GM21619 (cell line): ENCODE measurements at regions not wholly inside any gene's neighbourhood (a gene's known extent, or its start where the extent isn't known, plus 50 kb on each side); places are given as distances from the start of the nearest gene placed in this dataset.

Experiments
- ATAC-seq: cut with Tn5 transposase; IDR thresholded peaks from one replicate; pipeline ENCODE4 v1.9.1; 2021; ENCODE audit not compliant: unreplicated experiment

GRCh38 chr5:58357799-58358500, 101.9 kb downstream of the PLK2 start:
- ATAC-seq: no peak

DNA sequence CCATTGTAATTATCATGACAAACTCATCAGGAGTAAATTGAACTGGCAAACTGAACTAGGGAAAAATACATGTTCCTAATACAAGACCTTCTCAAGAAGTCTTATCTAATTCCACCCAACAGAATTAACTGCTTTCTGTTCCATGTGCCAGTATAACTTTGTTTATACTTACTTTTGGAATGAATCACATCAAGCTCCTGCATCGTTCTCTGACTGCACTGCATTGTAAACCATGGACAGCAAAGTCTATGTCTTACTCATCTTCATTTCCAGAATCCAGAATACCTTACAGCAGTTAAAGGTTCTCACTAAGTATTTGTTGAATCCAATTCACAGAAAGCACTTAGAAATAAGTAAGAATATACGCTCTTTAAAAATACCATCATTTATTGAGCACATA, 102.8 kb downstream of the PLK2 start:
- ATAC-seq: no peak

GRCh38 chr5:58356662-58357061, 103.2 kb downstream of the PLK2 start:
- no peak for ATAC-seq

GRCh38 chr5:58354827-58355226, 105.1 kb downstream of the PLK2 start:
- ATAC-seq: no peak

GRCh38 chr5:58353992-58354391, 105.9 kb downstream of the PLK2 start:
- no peak for ATAC-seq

GRCh38 chr5:58351190-58351589, 108.7 kb downstream of the PLK2 start:
- ATAC-seq: no peak

DNA sequence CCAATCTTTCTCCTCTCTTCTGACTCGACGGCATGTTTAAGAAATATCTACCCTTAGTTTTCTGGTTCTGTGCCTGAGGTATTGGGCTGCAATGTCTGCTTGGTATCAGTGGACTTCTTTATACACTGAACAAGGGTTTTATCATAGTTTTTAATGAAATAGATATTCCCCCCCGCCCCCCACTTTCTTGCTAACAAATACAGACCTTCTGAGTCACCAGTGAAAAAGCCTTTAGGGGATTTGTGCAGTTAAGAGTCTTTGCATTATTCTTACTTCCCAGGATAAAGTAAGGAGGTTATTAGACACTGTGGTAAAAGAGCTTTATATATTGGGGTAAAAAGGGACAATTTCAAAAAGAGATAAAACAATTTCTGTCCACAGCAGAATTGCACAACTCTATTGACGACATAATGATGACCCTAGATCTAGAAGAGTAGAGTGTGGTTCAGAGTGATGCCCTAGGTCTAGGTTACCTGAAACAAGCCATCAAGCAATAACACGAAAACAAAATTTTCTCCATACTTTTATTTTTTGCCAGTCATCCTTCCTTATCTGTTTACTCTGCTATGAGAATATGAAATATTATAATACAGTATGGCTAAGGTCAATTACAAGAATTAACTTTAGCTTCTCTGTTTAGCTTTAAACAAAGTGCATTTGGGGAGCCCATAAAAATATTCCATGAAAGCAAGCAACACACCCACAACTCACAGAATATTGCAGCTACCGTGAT, 110.7 kb downstream of the PLK2 start:
- no peak for ATAC-seq

GRCh38 chr5:58346041-58346440, 113.8 kb downstream of the PLK2 start:
- no peak for ATAC-seq

- no peak for ATAC-seq
These were observed 118.4 kb downstream of the PLK2 start for GRCh38 chr5:58341476-58341875.

GRCh38 chr5:58335518-58335917, 124.4 kb downstream of the PLK2 start:
- no peak for ATAC-seq

GRCh38 chr5:58334035-58334434, 125.9 kb downstream of the PLK2 start:
- ATAC-seq: no peak

DNA sequence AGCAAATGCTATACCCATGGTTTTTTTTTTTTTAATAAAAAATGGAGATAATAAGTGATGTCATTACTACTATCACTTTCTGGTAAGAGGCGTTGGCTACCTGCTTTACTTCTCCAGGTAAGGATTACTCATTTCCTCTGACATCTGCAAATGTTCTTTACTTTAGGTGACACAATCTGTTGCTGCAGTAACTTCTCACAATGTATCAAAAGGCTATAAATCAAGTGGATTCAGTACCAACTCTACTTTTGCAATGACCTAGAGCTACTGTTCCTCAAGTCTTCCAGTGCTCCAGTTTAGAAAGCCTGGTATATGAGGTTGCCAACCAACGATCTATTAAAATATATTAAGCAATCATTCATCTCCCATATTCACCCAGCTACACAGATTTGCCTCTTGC, 129.1 kb downstream of the PLK2 start:
- ATAC-seq: no peak

- no peak for ATAC-seq
These were observed 132.6 kb downstream of the PLK2 start for GRCh38 chr5:58327289-58327688.

DNA sequence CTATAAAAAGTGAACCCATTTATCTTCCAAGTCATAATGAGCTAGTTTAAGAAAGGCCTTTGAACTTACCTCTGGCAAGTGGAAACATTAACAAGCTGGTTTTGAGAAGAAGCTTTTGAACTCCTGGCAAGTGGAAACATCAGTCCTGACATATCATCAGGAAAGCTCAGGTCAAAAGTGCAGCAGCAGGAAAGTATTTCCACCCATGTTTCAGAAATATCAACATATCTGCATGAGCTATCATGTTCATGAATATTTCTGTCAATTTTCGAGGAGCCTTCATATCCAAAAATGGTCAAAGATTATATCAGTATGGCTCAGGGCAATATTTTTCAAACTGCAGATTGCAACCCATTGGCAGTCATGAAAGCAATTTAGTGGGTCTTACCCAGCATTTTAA, 133.9 kb downstream of the PLK2 start:
- ATAC-seq: no peak

- no peak for ATAC-seq
These were observed 137.4 kb downstream of the PLK2 start for GRCh38 chr5:58322453-58322852.

- no peak for ATAC-seq
These were observed 141.4 kb downstream of the PLK2 start for GRCh38 chr5:58318468-58318867.

DNA sequence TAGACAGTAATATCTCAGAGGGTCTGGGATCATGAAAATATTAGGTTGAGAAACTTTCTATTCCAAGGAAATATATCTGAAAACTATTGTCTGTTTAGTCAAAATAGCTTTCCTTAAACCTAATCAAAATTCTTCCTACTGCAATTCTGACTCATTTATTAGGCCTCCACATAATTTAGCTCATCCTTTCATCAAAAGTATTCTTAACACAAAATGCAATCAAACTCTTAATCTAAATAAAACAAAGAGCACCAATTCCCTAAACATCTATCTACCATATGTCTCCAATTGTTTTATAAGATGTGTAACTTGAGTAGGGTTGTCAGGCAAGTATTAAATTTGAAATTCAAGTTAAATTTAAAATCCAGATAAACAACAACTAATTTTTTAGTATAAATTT, 142.1 kb downstream of the PLK2 start:
- no peak for ATAC-seq

GRCh38 chr5:58317009-58317408, 142.9 kb downstream of the PLK2 start:
- ATAC-seq: no peak

- no peak for ATAC-seq
These were observed 144.1 kb downstream of the PLK2 start for GRCh38 chr5:58315794-58316193.

DNA sequence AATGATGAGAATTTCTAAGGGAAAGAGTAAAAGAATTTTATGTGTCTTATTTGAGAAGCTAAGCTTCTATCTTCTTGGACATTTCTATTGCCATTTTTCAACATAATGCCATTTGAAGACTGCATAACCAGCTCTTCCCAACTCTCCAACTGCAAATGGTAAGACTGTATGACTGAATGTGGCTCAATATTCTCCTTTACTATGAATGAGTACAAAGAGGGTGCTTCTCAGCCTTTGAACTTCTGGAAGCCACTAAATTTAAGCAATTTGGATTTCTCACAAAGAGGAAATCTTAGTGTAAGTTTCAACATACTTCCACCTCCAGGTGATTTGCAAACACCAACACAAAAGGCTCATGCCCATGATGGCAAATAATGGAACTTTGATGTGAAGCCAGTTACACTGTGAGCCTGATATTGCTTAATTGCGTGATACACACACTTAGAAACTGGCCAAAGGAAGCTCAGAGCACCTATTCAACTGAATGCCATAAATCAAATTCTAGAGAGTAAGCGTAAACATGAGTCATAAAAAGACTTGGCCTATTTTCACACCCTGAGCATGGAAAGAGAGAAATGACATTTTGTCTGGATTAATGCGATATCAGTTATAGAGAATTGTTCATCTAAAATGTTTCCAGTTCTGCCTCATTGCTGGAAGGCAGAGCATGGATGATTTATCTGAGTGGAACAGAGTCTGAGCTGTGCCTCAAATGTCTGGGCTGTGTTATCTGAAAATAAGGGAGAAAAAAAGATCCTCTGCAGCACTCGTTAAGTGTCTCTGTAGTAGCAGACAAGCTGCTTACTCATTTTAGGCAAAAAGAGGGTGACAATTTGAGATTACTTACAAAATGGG, 145.3 kb downstream of the PLK2 start:
- ATAC-seq: no peak

DNA sequence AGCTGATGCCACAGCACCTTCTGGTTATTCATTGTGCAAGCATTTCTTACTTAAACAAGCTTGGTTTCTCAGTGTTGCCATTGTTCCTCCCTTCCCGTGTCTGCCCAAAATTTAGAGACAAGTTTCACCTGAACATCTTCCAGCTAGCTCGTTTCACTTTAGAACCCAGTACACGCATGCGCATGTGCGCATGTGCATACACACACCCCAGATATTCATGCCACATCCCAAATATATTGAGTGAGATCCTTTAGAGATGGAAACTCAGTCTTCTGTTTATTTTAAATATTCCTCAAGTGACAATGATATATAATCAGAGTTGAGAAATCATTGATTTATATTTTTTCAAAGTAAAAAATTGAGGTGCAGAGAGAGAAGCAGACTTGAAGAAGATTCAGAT, 147.6 kb downstream of the PLK2 start:
- no peak for ATAC-seq

- ATAC-seq: no peak
These were observed 148.4 kb downstream of the PLK2 start for GRCh38 chr5:58311526-58311925.
